H9 (cell line): ENCODE measurements at regions not wholly inside any gene's neighbourhood (a gene's known extent, or its start where the extent isn't known, plus 50 kb on each side); places are given as distances from the start of the nearest gene placed in this dataset.

ENCODE experiments used
- DNase-seq: peaks from one replicate; pipeline ENCODE4 v3.0.0-alpha.2; 2017
- H2AFZ ChIP-seq: one replicate; pipeline ENCODE4 v1.6.1; 2013; ENCODE audit warnings: mild to moderate bottlenecking, low read length, control low read depth, moderate library complexity
- H2AK5ac ChIP-seq: 2 replicates; pipeline ENCODE4 v1.6.1; 2013; ENCODE audit warnings: low read length, control low read depth, mixed read lengths; ENCODE audit not compliant: insufficient read length
- H2BK120ac ChIP-seq: one replicate; pipeline ENCODE4 v1.6.1; 2013; ENCODE audit warnings: low read depth, mild to moderate bottlenecking, low read length, control low read depth, inconsistent platforms; ENCODE audit not compliant: poor library complexity, severe bottlenecking
- H2BK12ac ChIP-seq: 2 replicates; pipeline ENCODE4 v1.6.1; 2013; ENCODE audit warnings: low read length, control low read depth, mixed read lengths, low read depth; ENCODE audit not compliant: insufficient read length
- H2BK15ac ChIP-seq: 2 replicates; pipeline ENCODE4 v1.6.1; 2013; ENCODE audit warnings: low read depth, low read length, control low read depth
- H2BK20ac ChIP-seq: one replicate; pipeline ENCODE4 v1.6.1; 2013; ENCODE audit warnings: low read depth, mild to moderate bottlenecking, low read length, control low read depth, inconsistent platforms; ENCODE audit not compliant: poor library complexity, severe bottlenecking
- H2BK5ac ChIP-seq: 2 replicates; pipeline ENCODE4 v1.6.1; 2013; ENCODE audit warnings: low read length, control low read depth, mixed read lengths; ENCODE audit not compliant: insufficient read length
- H3K14ac ChIP-seq: 2 replicates; pipeline ENCODE4 v1.6.1; 2013; ENCODE audit warnings: low read length, control low read depth; ENCODE audit not compliant: insufficient read depth
- H3K18ac ChIP-seq: 2 replicates; pipeline ENCODE4 v1.6.1; 2013; ENCODE audit warnings: low read depth, mild to moderate bottlenecking, mixed read lengths, low read length, control low read depth; ENCODE audit not compliant: insufficient read length
- H3K23ac ChIP-seq: 2 replicates; pipeline ENCODE4 v1.6.1; 2013; ENCODE audit warnings: low read length, control low read depth, mixed read lengths, low read depth; ENCODE audit not compliant: insufficient read length
- H3K23me2 ChIP-seq: 2 replicates; pipeline ENCODE4 v1.6.1; 2013; ENCODE audit warnings: low read depth, mild to moderate bottlenecking, mixed read lengths, low read length, control low read depth; ENCODE audit not compliant: insufficient read length, poor library complexity, severe bottlenecking
- H3K27ac ChIP-seq: 2 replicates; pipeline ENCODE4 v1.5.1; 2013; ENCODE audit warnings: low read length, control low read depth, mixed read lengths, low read depth; ENCODE audit not compliant: insufficient read length
- H3K27me3 ChIP-seq: 2 replicates; pipeline ENCODE4 v1.6.1; 2013; ENCODE audit warnings: low read length, control low read depth, inconsistent platforms; ENCODE audit not compliant: insufficient read depth
- H3K4ac ChIP-seq: 2 replicates; pipeline ENCODE4 v1.6.1; 2013; ENCODE audit warnings: low read depth, mild to moderate bottlenecking, control low read depth, inconsistent platforms, low read length, moderate library complexity
- H3K4me1 ChIP-seq: 2 replicates; pipeline ENCODE4 v1.6.1; 2013; ENCODE audit warnings: low read length, control low read depth, inconsistent platforms; ENCODE audit not compliant: insufficient read depth
- H3K4me2 ChIP-seq: 2 replicates; pipeline ENCODE4 v1.6.1; 2013; ENCODE audit warnings: low read length, control low read depth, mixed read lengths; ENCODE audit not compliant: insufficient read length, insufficient read depth
- H3K56ac ChIP-seq: 2 replicates; pipeline ENCODE4 v1.6.1; 2013; ENCODE audit warnings: low read depth, mild to moderate bottlenecking, mixed read lengths, low read length, control low read depth; ENCODE audit not compliant: insufficient read length
- H3K79me1 ChIP-seq: 2 replicates; pipeline ENCODE4 v1.6.1; 2013; ENCODE audit warnings: low read depth, mild to moderate bottlenecking, moderate library complexity, low read length, control low read depth, inconsistent platforms; ENCODE audit not compliant: insufficient read depth, poor library complexity, severe bottlenecking
- H3K79me2 ChIP-seq: 2 replicates; pipeline ENCODE4 v1.6.1; 2013; ENCODE audit warnings: low read length, control low read depth, inconsistent platforms; ENCODE audit not compliant: insufficient read depth
- H3K9ac ChIP-seq: 2 replicates; pipeline ENCODE4 v1.6.1; 2013; ENCODE audit warnings: low read length, control low read depth, mixed read lengths; ENCODE audit not compliant: insufficient read length; ENCODE audit errors: extremely low read depth
- H3K9me3 ChIP-seq: one replicate; pipeline ENCODE4 v1.6.1; 2013; ENCODE audit warnings: low read depth, low read length, inconsistent platforms; ENCODE audit not compliant: control insufficient read depth
- H3T11ph ChIP-seq: one replicate; pipeline ENCODE4 v1.6.1; 2013; ENCODE audit warnings: mild to moderate bottlenecking, low read length, control low read depth, inconsistent platforms
- H4K20me1 ChIP-seq: one replicate; pipeline ENCODE4 v1.6.1; 2013; ENCODE audit not compliant: control insufficient read depth, insufficient read length, insufficient read depth
- H4K5ac ChIP-seq: 2 replicates; pipeline ENCODE4 v1.6.1; 2013; ENCODE audit warnings: low read depth, mild to moderate bottlenecking, mixed read lengths, low read length, control low read depth; ENCODE audit not compliant: insufficient read length
- H4K8ac ChIP-seq: replicated peaks from 2 replicates; pipeline ENCODE4 v1.6.1; 2013; ENCODE audit warnings: low read length, control low read depth, mixed read lengths, low read depth; ENCODE audit not compliant: insufficient read length
- H4K91ac ChIP-seq: 2 replicates; pipeline ENCODE4 v1.6.1; 2013; ENCODE audit warnings: low read depth, mild to moderate bottlenecking, moderate library complexity, mixed read lengths, low read length, control low read depth; ENCODE audit not compliant: insufficient read length
- H3K27ac Mint-ChIP-seq, 3 experiments: 2 replicates in 2 of 3; 3 replicates in 1 of 3; pipeline ENCODE4 v1.8.0; 2020 to 2021; ENCODE audit warnings: mixed read lengths in 3 of 3, mild to moderate bottlenecking in 1 of 3, moderate library complexity in 1 of 3
- H3K27me3 Mint-ChIP-seq: 2 replicates; pipeline ENCODE4 v1.8.0; 2021; ENCODE audit warnings: low read depth, mild to moderate bottlenecking, moderate library complexity, mixed read lengths
- H3K36me3 Mint-ChIP-seq, 3 experiments: 2 replicates in 2 of 3; 3 replicates in 1 of 3; pipeline ENCODE4 v1.8.0; 2020 to 2021; ENCODE audit warnings: low read depth in 3 of 3, mixed read lengths in 3 of 3; ENCODE audit not compliant: insufficient read depth in 1 of 3
- H3K4me1 Mint-ChIP-seq, 2 experiments: 2 replicates each; pipeline ENCODE4 v1.8.0; 2020; ENCODE audit warnings: mixed read lengths in 2 of 2
- H3K4me3 Mint-ChIP-seq, 2 experiments: 2 replicates in 1 of 2; 3 replicates in 1 of 2; pipeline ENCODE4 v1.8.0; 2020 to 2021; ENCODE audit warnings: mild to moderate bottlenecking in 2 of 2, mixed read lengths in 2 of 2, moderate library complexity in 1 of 2
- H3K9me3 Mint-ChIP-seq, 2 experiments: 2 replicates in 1 of 2; 3 replicates in 1 of 2; pipeline ENCODE4 v1.8.0; 2020; ENCODE audit warnings: mild to moderate bottlenecking in 2 of 2, mixed read lengths in 2 of 2, moderate library complexity in 1 of 2
- CTCF ChIP-seq: fragments of 200-600 bp; sonication (generic); conservative IDR thresholded peaks from 3 replicates; pipeline ENCODE4 v1.8.0; 2021; ENCODE audit warnings: antibody characterized with exemption, mild to moderate bottlenecking
- WGBS: extraction: QIAGEN DNeasy Blood & Tissue Kit; methylation state at CpG from one replicate; pipeline ENCODE4 v1.1.7; 2013; ENCODE audit warnings: missing lambda C conversion rate, low lambda C conversion rate, mixed read lengths; ENCODE audit not compliant: insufficient read length; ENCODE audit errors: extremely low coverage; 5-methylcytosine and 5-hydroxymethylcytosine counted together

GRCh38 chr16:51621610-51622009 is 470.5 kb upstream of the SALL1 start:
- H3K9me3 ChIP-seq, result no peaks in the 10 kb centered on the region
- H3K18ac ChIP-seq, result no peak overlapping the region
- Mint-ChIP-seq H3K4me3 (no peak overlapping the region), H3K4me1 (peaks cover 17 to 20% of the 10 kb centered on the region in 2 experiments), H3K27ac (no peak overlapping the region), H3K36me3 (peaks cover 0 to 4% (median 2%) of the 10 kb centered on the region in 3 experiments; a peak in 3 of 7 replicates), H3K9me3 (peaks cover 2 to 3% of the 10 kb centered on the region in 2 experiments; a peak in 2 of 5 replicates), H3K27me3 (peaks cover 53% of the 10 kb centered on the region)
- H3K4ac ChIP-seq, result no peak overlapping the region
- H4K20me1 ChIP-seq, result no peaks in the 10 kb centered on the region
- no peaks in the 10 kb centered on the region for H3K79me2 ChIP-seq
- H4K91ac ChIP-seq, result no peak overlapping the region
- H2BK5ac ChIP-seq, result no peak overlapping the region
- H2BK12ac ChIP-seq, result no peak overlapping the region
- no peak overlapping the region for H3K4me2 ChIP-seq
- H3K4me1 ChIP-seq, result peaks cover 8% of the 10 kb centered on the region; the same call in 1 of the 2 replicates
- H3K23me2 ChIP-seq, result no peaks in the 10 kb centered on the region
- TF ChIP-seq CTCF, result no peak
- H2BK15ac ChIP-seq, result no peak overlapping the region
- no peak overlapping the region for H3K27ac ChIP-seq
- H4K5ac ChIP-seq, result no peak overlapping the region
- H3T11ph ChIP-seq, result no peak overlapping the region
- no peak overlapping the region for H2BK120ac ChIP-seq
- DNase-seq, result no peak
- no peaks in the 10 kb centered on the region for H3K27me3 ChIP-seq
- H3K23ac ChIP-seq, result no peak overlapping the region
- no peak overlapping the region for H3K9ac ChIP-seq
- no peak overlapping the region for H3K14ac ChIP-seq
- no peak overlapping the region for H3K56ac ChIP-seq
- no CpG with 5 or more reads among the region's 1 CpG for WGBS
- H3K79me1 ChIP-seq, result no peaks in the 10 kb centered on the region
- H2BK20ac ChIP-seq, result no peak overlapping the region
- H4K8ac ChIP-seq, result no peak overlapping the region
- H2AFZ ChIP-seq, result no peak overlapping the region
- H2AK5ac ChIP-seq, result no peak overlapping the region
